Activated naive CD4-positive, alpha-beta T cell treated with anti-CD3 and anti-CD28 coated beads, Interleukin-2, amount 50 U/mL, for 16 hours (primary cell): ENCODE measurements at regions not wholly inside any gene's neighbourhood (a gene's known extent, or its start where the extent isn't known, plus 50 kb on each side); places are given as distances from the start of the nearest gene placed in this dataset.
"Not testable (repeated sequence)": the region's sequence is repeated elsewhere in the genome, so short reads cannot be mapped to it uniquely, and the experiment has no call there.

ENCODE experiments used
- DNase-seq: peaks from one replicate; pipeline ENCODE4 v3.0.0-alpha.2; 2020

- DNase-seq = no peak
Observed at GRCh38 chr3:95319921-95320494, 1257.1 kb downstream of the NSUN3 start.

- DNase-seq = no peak
Observed at GRCh38 chr3:95327478-95327877, 1264.6 kb downstream of the NSUN3 start.

GRCh38 chr3:95333826-95334225, 1271.0 kb downstream of the NSUN3 start:
- no peak for DNase-seq

DNA sequence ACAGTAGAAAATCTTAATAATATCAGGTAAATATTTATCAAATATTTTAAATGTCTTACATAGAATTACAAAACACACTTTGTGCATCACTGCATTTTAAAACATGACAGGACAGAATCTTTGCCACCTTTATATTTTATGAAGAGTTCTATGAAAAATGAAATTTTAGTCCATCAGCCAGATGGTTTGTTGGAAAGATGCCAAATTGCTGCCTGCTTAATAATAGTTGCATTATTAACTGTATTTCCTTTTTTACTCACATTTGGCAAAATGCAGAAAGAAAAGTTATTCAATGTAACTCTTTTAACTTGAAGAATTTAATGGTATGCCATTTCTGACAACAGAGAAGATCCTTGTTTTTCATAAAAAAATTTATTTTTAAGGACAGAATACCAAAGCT, 1271.6 kb downstream of the NSUN3 start:
- DNase-seq = no peak

- DNase-seq = no peak
Observed at GRCh38 chr3:95335517-95335916, 1272.7 kb downstream of the NSUN3 start.

DNA sequence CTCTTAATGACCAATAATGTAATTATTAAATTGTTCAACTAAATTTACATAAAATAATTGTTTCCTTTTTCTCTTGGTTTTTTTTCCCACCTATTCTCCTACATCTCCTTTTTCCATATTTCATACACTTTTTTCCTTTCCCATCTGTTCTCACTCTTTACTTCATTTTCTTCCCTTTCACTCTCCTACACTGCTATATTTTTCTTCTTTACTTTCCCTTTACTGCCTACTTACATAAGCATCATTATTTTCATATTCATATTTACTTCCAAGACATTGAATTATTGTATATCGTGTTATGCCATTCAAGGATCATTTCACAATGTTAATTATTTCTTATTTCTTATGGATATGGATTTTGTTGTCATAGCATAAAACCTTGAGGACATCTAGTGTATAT, 1275.6 kb downstream of the NSUN3 start:
- no peak for DNase-seq

DNA sequence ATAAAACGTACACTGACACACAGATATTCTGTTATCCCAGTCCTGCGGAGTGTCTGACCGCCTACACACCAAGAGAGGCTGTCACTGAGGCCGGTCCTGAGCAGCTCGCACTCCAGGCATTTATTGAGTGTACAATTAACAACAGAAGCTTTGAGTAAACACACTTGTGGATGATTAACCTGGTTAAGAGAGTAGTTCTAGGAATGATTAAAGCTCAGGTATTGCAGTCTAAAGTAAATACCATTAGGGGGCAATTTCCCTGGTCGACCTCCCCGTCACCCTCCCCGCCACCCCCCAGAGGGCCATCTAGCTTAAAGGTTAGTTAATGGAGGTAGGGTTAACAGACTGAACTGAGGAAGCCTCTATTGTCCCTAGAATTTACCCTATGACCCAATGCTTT, 1278.5 kb downstream of the NSUN3 start:
- no peak for DNase-seq

DNA sequence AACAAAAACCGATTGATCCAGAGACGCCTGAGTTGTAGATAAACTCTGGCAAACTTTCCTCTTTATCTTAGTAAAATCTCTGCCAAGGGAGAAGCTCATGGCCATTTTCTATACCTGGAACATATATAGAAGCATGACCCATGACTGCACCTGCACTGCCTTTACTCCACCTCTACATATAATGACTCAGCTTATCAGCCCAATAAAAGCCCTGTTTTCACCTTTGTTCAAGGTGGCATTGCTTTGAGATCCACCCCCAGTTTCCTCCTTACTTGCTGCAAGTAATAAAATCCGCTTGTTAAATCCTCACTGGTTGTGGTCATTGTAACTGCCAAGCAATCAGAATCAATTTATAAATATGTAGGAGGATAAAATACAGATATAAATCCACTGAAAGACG, 1280.4 kb downstream of the NSUN3 start:
- no peak for DNase-seq

DNA sequence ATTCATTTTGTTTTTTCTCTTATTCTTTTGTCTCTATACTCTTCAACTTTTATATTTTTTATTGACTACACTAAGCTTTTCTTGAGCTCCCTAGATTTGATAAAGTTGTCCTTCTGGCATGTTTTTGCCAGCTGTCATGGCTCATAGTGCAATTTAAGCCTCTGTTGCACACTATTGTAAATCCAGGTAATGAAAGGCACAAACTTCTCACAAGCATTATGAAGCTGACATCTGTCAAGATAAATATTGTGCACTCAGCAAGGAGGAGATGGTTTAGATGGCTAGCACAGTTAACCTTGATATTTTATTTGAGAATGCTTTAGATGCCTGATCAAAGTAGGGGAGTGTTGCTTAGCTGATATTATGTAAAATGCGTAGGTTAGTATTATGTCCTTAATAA, 1280.9 kb downstream of the NSUN3 start:
- no peak for DNase-seq

GRCh38 chr3:95347936-95348335, 1285.1 kb downstream of the NSUN3 start:
- not testable (repeated sequence) for DNase-seq

DNA sequence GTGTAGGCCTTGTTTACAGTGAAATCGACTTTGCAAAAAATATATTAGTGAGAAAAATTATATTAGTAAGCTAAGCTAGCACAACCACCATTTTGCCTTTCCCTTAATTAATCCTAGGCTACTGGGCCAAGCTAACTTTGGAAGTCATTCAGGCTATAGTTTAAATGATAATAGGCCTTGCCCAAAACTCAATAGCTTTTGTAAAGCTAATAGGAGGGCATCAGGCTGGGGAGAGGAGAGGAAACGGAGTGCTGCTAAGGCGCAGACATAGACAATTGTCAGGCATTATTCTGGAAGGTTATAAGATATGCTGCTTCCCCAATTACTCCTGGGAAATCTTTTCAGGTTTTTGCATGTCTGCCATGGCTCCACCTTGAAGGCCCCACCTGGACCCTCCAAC, 1286.0 kb downstream of the NSUN3 start:
- no peak for DNase-seq

- no peak for DNase-seq
Observed at GRCh38 chr3:95350049-95350448, 1287.2 kb downstream of the NSUN3 start.

DNA sequence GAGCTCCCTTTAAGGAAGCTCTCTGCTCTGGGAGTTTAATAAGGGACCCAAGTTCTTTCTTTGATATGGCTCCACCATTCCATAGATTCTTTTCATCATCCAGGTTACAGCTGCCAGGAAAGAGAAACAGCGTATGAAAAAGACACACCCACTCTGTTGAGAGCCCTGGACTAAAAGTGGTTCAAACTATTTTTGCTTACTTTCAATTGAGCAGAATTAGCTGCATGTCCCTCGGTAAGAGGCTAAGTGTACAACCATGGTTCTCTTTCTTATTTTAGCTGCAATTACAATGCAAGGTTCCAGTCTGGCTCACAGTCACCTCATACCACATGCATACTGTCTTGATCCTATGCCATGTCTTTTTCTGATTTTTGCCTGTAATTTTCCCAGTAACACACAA, 1288.3 kb downstream of the NSUN3 start:
- DNase-seq = no peak

- DNase-seq = no peak
Observed at GRCh38 chr3:95352471-95352870, 1289.6 kb downstream of the NSUN3 start.

DNA sequence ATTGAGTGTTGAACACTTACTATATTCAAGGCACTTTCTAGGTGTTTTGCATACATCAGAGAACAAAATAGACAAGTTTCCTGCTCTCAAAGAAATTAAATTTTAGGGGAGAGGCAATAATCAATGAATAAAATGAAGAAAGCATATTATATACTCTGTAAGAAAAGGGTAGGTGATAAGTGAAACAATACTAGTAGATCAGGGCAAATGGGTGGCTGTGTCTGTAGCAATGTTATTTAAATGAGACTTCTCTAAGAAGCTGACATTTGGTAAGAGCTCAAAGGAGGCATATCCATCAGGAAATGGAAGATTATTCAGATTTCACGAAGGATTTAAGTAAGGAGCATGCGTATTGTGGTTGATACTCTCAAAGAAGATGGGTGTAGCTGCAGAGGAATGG, 1291.6 kb downstream of the NSUN3 start:
- DNase-seq = no peak

GRCh38 chr3:95356764-95357501, 1294.1 kb downstream of the NSUN3 start:
- no peak for DNase-seq

- no peak for DNase-seq
Observed at GRCh38 chr3:95387242-95388021, 1324.6 kb downstream of the NSUN3 start.

- DNase-seq = no peak
Observed at GRCh38 chr3:95389725-95390313, 1327.0 kb downstream of the NSUN3 start.

GRCh38 chr3:95394286-95394685, 1331.4 kb downstream of the NSUN3 start:
- DNase-seq = no peak

- DNase-seq = no peak
Observed at GRCh38 chr3:95399585-95399984, 1336.7 kb downstream of the NSUN3 start.

- no peak for DNase-seq
Observed at GRCh38 chr3:95401693-95402092, 1338.8 kb downstream of the NSUN3 start.

DNA sequence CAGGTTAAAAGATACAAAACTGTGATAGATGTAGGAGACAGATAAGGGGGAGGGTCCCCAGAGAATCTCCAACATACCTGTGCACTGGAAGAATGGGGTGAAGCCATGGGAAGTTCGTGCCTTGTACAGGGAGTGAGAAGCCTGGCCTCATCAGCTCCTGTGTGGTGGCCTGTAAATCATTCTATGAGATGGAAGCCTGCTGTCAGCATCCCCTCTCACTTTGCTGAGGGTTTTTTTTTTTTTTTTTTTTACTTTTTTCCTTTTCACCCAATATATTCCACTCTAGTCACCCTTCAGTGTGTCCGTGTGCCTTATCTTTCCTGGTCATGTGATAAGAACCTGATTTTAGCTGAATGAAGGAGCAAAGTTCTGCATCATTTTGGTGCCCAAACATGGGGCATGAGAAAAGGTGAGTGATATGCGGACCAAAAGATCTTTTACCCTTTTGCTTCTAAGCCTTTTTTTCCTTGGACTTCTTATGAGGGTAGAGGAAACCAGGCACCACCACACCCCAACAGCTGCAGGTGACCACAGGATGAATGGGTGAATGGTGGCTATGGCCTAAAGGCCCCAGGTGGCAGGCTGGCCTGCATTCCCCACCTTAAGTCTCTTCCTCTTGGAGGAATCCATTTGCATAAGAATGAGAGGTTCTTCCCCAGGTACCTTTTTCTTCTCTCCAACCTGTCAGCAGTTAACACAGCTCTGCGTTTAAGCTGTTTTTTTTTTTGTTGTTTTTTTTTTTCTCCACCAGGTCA, 1345.0 kb downstream of the NSUN3 start:
- no peak for DNase-seq

GRCh38 chr3:95408464-95408862, 1345.6 kb downstream of the NSUN3 start:
- DNase-seq = no peak
